GM12875 (cell line): ENCODE measurements at regions not wholly inside any gene's neighbourhood (a gene's known extent, or its start where the extent isn't known, plus 50 kb on each side); places are given as distances from the start of the nearest gene placed in this dataset.

Experiments used
- H3K4me3 ChIP-seq: one replicate; pipeline ENCODE4 v1.5.1; 2011; ENCODE audit warnings: low read depth, low read length, control low read depth
- TF ChIP-seq, protein P1 (sequence below): IDR thresholded peaks from 2 replicates; pipeline ENCODE4 v1.5.1; 2011; ENCODE audit warnings: low read depth, mild to moderate bottlenecking, control low read depth, inconsistent platforms, low read length, moderate library complexity, borderline replicate concordance; ENCODE audit not compliant: insufficient read depth

DNA sequence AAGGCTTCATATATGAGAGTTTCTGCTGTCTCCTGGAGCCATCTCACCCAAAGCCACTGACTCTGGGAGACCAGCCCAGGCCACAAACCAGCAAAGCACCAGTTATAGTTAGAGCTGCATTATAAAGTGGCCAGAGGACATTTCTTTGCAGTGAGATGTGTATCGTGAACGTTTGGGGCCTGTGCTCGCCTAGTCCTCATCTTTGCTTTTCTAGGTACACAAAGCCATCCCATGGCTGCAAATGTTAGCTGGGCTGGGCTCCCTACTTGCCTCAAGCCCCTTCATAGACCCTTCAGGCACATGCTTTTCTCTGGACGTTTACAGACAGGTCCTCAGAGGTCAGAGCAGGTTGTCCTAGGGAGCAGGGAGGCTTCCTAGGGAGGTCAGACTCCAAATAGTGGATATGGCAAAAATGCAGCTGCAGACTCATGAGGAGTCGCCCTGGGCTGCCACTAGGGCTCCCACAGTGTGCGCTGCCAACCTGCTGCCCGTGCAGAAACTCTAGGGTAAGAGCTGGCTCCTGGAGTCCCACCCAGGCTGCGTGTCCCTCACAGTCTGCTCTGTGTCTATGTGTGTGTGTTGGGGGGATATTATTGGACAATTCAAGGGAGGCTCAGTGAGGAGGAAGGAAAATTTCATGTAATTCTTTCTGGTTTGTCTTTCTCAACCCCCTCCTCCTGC lies 141.0 kb downstream of the RPIA start:
- TF ChIP-seq, protein P1, sequence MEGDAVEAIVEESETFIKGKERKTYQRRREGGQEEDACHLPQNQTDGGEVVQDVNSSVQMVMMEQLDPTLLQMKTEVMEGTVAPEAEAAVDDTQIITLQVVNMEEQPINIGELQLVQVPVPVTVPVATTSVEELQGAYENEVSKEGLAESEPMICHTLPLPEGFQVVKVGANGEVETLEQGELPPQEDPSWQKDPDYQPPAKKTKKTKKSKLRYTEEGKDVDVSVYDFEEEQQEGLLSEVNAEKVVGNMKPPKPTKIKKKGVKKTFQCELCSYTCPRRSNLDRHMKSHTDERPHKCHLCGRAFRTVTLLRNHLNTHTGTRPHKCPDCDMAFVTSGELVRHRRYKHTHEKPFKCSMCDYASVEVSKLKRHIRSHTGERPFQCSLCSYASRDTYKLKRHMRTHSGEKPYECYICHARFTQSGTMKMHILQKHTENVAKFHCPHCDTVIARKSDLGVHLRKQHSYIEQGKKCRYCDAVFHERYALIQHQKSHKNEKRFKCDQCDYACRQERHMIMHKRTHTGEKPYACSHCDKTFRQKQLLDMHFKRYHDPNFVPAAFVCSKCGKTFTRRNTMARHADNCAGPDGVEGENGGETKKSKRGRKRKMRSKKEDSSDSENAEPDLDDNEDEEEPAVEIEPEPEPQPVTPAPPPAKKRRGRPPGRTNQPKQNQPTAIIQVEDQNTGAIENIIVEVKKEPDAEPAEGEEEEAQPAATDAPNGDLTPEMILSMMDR = peak; percentile 82

DNA sequence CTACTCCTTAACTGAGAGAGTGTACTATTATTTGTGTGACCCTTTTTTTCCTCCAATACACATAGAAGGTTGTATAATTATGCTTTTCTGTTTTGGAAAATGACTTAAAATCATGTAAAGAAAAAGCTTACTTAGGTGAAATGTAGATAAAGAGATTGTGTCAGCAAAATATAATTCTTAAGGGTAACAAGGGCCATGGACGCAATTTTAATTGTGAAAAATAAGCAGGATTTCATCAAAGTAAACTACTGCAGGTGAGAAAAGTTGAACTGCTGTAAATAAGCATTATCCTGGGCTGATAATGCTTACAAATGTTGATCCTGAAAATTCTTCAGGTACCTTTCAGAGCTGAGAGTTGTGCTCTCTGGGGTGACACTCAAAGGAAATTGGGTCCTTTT lies 141.5 kb downstream of the RPIA start:
- H3K4me3 ChIP-seq = peak overlapping the region; percentile 61
- TF ChIP-seq, protein P1 = no peak

More for the DNA sequence above, 141.0 kb downstream of the RPIA start:
- H3K4me3 ChIP-seq = peak overlapping the region; percentile 61

DNA sequence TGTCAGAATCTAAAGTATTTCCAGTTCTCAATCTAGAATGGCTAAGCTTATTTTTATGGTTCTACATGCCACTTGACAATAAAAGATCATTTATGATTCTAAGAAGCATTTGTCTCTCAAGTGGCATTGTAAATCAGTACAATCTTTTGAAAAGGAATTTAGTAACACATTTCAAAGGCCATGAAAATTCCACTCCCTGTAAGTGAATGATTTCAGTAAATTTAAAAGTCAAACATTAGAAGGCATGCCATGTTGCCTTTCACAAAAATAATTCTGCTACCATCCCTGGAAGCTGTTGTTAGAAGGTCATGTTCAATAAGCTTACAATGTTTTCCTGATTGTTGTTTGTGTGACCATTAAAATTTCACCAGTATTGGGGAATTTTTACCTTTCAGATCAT lies 142.9 kb downstream of the RPIA start:
- H3K4me3 ChIP-seq = peak overlapping the region; percentile 2
- TF ChIP-seq, protein P1 = no peak

DNA sequence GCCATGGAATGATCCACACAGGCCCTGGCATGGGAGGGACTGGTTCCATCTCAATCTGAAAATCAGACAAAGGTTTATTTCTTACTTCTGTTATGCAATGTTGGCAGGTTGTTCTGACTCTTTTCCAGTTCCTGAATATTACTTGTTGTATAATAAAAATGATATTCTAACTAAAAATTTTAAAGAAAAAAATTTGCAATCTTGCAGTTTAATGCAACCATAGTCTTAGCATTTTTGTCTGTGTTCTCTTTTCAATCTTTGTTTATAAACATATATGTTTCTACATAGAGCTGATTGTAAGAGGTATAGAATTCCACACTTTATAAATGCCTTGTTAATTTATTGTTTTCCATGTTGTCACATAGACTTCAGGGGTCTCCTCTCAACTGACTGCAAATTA lies 143.4 kb downstream of the RPIA start:
- no peak overlapping the region for H3K4me3 ChIP-seq

DNA sequence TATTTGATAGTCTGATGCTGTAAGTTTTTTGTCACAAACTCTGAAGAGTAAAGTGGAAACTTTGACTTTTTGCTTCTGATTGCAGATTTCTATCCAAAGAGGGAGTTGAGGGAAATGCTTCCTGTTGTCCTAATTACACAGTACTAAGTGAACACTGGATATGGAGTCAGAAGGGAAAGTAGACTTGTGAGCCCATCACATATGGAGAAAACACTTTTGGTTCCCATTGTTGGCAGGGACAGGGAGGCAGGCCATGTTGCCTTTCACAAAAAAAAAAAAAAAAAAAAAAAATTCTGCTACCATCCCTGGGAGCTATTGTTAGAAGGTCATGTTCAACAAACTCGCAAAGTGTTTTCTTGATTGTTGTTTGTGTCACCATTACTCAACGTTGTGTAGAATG lies 144.3 kb downstream of the RPIA start:
- TF ChIP-seq, protein P1 = no peak
- H3K4me3 ChIP-seq = peak overlapping the region; percentile 22

More for the DNA sequence above, 143.4 kb downstream of the RPIA start:
- TF ChIP-seq, protein P1 = no peak

DNA sequence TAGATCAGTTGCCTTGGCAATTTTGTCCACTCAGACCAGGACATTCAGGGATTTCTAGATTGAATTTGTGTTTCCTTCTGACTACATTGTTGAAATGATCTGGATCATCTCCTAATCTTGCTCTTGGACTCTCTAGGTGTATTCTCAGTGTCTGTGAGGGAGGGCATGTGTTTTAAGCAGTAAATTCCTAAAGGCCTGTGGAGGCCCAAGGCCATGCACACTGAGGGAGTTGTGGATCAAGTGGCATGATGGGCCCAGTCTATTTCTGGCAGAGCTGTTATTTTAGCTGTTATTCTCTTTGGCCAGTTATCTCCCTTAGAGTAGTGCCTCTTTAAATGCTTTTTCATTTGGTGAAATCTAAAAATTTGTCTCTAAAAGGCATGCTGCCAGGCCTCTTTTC lies 144.9 kb downstream of the RPIA start:
- TF ChIP-seq, protein P1 = no peak
- H3K4me3 ChIP-seq = no peak overlapping the region

DNA sequence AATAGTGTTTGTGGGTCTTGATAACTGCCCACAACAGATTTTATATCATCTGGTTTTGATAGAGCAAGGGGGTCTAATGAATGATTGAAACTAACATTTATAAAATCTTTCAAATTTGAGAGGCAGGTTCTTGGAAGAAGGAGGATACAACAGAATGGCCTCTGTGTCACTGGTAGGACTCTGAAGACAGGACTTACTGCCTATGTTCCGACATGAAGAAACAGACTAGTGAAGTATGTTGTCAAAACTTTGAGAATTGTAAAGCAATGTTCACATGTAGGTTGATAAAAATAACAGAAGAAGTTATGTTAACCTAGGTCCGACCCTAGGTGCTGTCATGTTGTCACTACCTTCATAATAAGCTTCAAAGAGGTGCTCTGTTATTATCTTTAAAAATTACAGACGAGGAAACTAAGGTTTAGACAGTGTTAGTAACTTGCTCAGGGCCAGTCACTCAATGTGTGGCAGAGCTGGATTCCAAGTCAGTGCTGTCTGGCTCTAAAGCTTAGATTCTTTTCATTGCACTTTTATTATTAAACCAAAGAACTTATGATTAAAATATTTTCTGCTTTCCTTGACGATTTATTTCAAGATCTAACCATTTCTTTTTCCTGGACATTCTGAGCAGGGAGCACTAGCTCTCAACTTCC lies 146.2 kb downstream of the RPIA start:
- no peak overlapping the region for H3K4me3 ChIP-seq
- TF ChIP-seq, protein P1 = no peak
